SK-N-SH (cell line): ENCODE measurements at regions not wholly inside any gene's neighbourhood (a gene's known extent, or its start where the extent isn't known, plus 50 kb on each side); places are given as distances from the start of the nearest gene placed in this dataset.

ENCODE experiments used
- CTCF ChIA-PET: fragments of 300-600, 350-600 bp; formaldehyde crosslinking; extraction: SDS; loops from one replicate; lab custom pipeline; 2021; lab: Yijun Ruan, JAX
- POLR2A ChIA-PET: fragments of 350-600 bp; sonication (Branson Sonifier 250); formaldehyde crosslinking; extraction: SDS; loops from one replicate; lab custom pipeline; 2020; ENCODE audit warnings: antibody characterized with exemption, inconsistent platforms; lab: Yijun Ruan, JAX
- DNase-seq: peaks from one replicate; pipeline ENCODE4 v3.0.0; 2012
- H2AFZ ChIP-seq: fragments of 200-600 bp; sonication (generic); 2 replicates; pipeline ENCODE4 v1.8.1; 2016; ENCODE audit warnings: antibody characterized with exemption, mild to moderate bottlenecking, low read depth
- H3F3A ChIP-seq: fragments of 200-600 bp; sonication (generic); replicated peaks from 2 replicates; pipeline ENCODE3; 2016; ENCODE audit warnings: antibody characterized with exemption, mild to moderate bottlenecking; ENCODE audit not compliant: insufficient read depth
- H3K27ac ChIP-seq, 2 experiments: fragments of 200-500 bp in 1 of 2; fragments of 200-600 bp in 1 of 2; sonication (Bioruptor generic) in 1 of 2; sonication (generic), shearing (Covaris generic) in 1 of 2; 2 replicates each; pipeline versions ENCODE4 v1.5.1 to v1.6.1; 2014 to 2016; ENCODE audit warnings: low read depth in 2 of 2, inconsistent platforms in 1 of 2, low read length in 1 of 2, mild to moderate bottlenecking in 1 of 2, mixed read lengths in 1 of 2
- H3K27me3 ChIP-seq: fragments of 200-600 bp; sonication (generic), shearing (Covaris generic); 2 replicates; pipeline ENCODE4 v1.6.1; 2016; ENCODE audit warnings: mixed run types; ENCODE audit not compliant: insufficient read depth
- H3K36me3 ChIP-seq, 2 experiments: fragments of 200-500 bp in 1 of 2; fragments of 200-600 bp in 1 of 2; sonication (Bioruptor generic) in 1 of 2; sonication (generic) in 1 of 2; replicated peaks in 1 of 2; 2 replicates each; pipeline versions ENCODE3 to v1.5.1; 2014 to 2016; ENCODE audit warnings: low read length in 1 of 2, mild to moderate bottlenecking in 1 of 2; ENCODE audit not compliant: insufficient read depth in 2 of 2, control insufficient read depth in 1 of 2
- H3K4me1 ChIP-seq, 2 experiments: fragments of 200-500 bp in 1 of 2; fragments of 200-600 bp in 1 of 2; sonication (Bioruptor generic) in 1 of 2; sonication (generic), shearing (Covaris generic) in 1 of 2; 2 replicates each; pipeline versions ENCODE4 v1.5.1 to v1.6.1; 2014 to 2016; ENCODE audit warnings: low read depth in 1 of 2, low read length in 1 of 2, mixed run types in 1 of 2; ENCODE audit not compliant: insufficient read depth in 2 of 2, control insufficient read depth in 1 of 2
- H3K4me2 ChIP-seq: fragments of 200-600 bp; sonication (generic), shearing (Covaris generic); 2 replicates; pipeline ENCODE4 v1.6.1; 2017; ENCODE audit warnings: mixed run types
- H3K4me3 ChIP-seq, 2 experiments: fragments of 200-500 bp in 1 of 2; fragments of 200-600 bp in 1 of 2; sonication (Bioruptor generic) in 1 of 2; sonication (generic), shearing (Covaris generic) in 1 of 2; 2 replicates each; pipeline versions ENCODE4 v1.5.1 to v1.8.1; 2014 to 2016; ENCODE audit warnings: low read depth in 2 of 2, inconsistent platforms in 1 of 2, low read length in 1 of 2, mild to moderate bottlenecking in 1 of 2, mixed read lengths in 1 of 2, moderate library complexity in 1 of 2
- H3K79me2 ChIP-seq: fragments of 200-600 bp; sonication (generic); 2 replicates; pipeline ENCODE4 v1.8.1; 2017; ENCODE audit warnings: mild to moderate bottlenecking; ENCODE audit not compliant: insufficient read depth
- H3K9ac ChIP-seq: fragments of 200-600 bp; sonication (generic); 2 replicates; pipeline ENCODE4 v1.6.1; 2017; ENCODE audit warnings: mixed run types
- H3K9me2 ChIP-seq: fragments of 200-600 bp; sonication (generic); 2 replicates; pipeline ENCODE4 v1.6.1; 2017; ENCODE audit warnings: mixed run types
- H3K9me3 ChIP-seq: fragments of 200-600 bp; sonication (generic); 2 replicates; pipeline ENCODE4 v1.6.1; 2017; ENCODE audit warnings: mixed run types, mild to moderate bottlenecking, moderate library complexity
- H4K20me1 ChIP-seq: fragments of 200-600 bp; sonication (generic); 2 replicates; pipeline ENCODE4 v1.6.1; 2017; ENCODE audit warnings: mild to moderate bottlenecking, mixed run types; ENCODE audit not compliant: insufficient read depth
- CTCF ChIP-seq: fragments of 200-600 bp; sonication (generic); IDR thresholded peaks from 2 replicates; pipeline ENCODE4 v1.6.1; 2017; ENCODE audit warnings: antibody characterized with exemption, mild to moderate bottlenecking, moderate library complexity
- GATA2 ChIP-seq: sonication (generic); formaldehyde crosslinking; IDR thresholded peaks from 2 replicates; pipeline ENCODE4 v1.5.0; 2020; ENCODE audit warnings: mild to moderate bottlenecking, missing genetic modification reagents
- JUND ChIP-seq: IDR thresholded peaks from 2 replicates; pipeline ENCODE4 v1.4.0; 2012
- MAX ChIP-seq: IDR thresholded peaks from 2 replicates; pipeline ENCODE4 v1.4.0; 2012; ENCODE audit warnings: low read depth
- MEF2A ChIP-seq: IDR thresholded peaks from 2 replicates; pipeline ENCODE4 v1.4.0; 2012; ENCODE audit warnings: low read depth, borderline replicate concordance
- PBX3 ChIP-seq: IDR thresholded peaks from 2 replicates; pipeline ENCODE4; 2012
- POLR2AphosphoS5 ChIP-seq: IDR thresholded peaks from 2 replicates; pipeline ENCODE4 v1.6.1; 2012; ENCODE audit warnings: low read depth, low read length
- RAD21 ChIP-seq: IDR thresholded peaks from 2 replicates; pipeline ENCODE4 v1.6.1; 2012; ENCODE audit warnings: mild to moderate bottlenecking, low read length
- REST ChIP-seq: IDR thresholded peaks from 2 replicates; pipeline ENCODE4 v1.6.1; 2012; ENCODE audit warnings: mild to moderate bottlenecking, low read depth, low read length, moderate library complexity
- RFX5 ChIP-seq: IDR thresholded peaks from 2 replicates; pipeline ENCODE4 v1.6.1; 2012; ENCODE audit warnings: mild to moderate bottlenecking, improper control_type of control experiment, low read length
- SIN3A ChIP-seq: IDR thresholded peaks from 2 replicates; pipeline ENCODE4 v1.6.1; 2012; ENCODE audit warnings: low read depth, mild to moderate bottlenecking, low read length, moderate library complexity, borderline replicate concordance
- SMC3 ChIP-seq: IDR thresholded peaks from 2 replicates; pipeline ENCODE4 v1.6.1; 2012; ENCODE audit warnings: low read depth, low read length, improper control_type of control experiment
- TAF1 ChIP-seq: IDR thresholded peaks from 2 replicates; pipeline ENCODE4 v1.6.1; 2012; ENCODE audit warnings: low read depth, mild to moderate bottlenecking, low read length, moderate library complexity, borderline replicate concordance
- TEAD4 ChIP-seq: IDR thresholded peaks from 2 replicates; pipeline ENCODE4 v1.4.0; 2012; ENCODE audit warnings: mild to moderate bottlenecking, borderline replicate concordance; ENCODE audit not compliant: insufficient read depth
- USF1 ChIP-seq: IDR thresholded peaks from 2 replicates; pipeline ENCODE4 v1.4.0; 2012; ENCODE audit warnings: low read depth, borderline replicate concordance
- USF2 ChIP-seq: fragments of 150-350 bp; IDR thresholded peaks from 2 replicates; pipeline ENCODE4 v1.6.1; 2017; ENCODE audit warnings: antibody characterized with exemption, low read length, low read depth, borderline replicate concordance
- YY1 ChIP-seq: IDR thresholded peaks from 2 replicates; pipeline ENCODE4 v1.4.0; 2012; ENCODE audit warnings: low read depth, mild to moderate bottlenecking
- WGBS: methylation state at CpG from one replicate; pipeline ENCODE4 v1.1.6; 2017; ENCODE audit warnings: low lambda C conversion rate; 5-methylcytosine and 5-hydroxymethylcytosine counted together

GRCh38 chr5:158514986-158515359 is 584.7 kb downstream of the EBF1 start:
- H3K9me3 ChIP-seq, result no peaks in the 10 kb centered on the region
- CTCF ChIA-PET, result no interaction called here
- no peak overlapping the region for H3K4me2 ChIP-seq
- H3F3A ChIP-seq, result no peaks in the 10 kb centered on the region
- H3K27me3 ChIP-seq, result no peaks in the 10 kb centered on the region
- POLR2A ChIA-PET, result no interaction called here
- no peak for DNase-seq
- no peak overlapping the region for H3K9ac ChIP-seq
- WGBS, result 36% methylated on average over 3 of the region's 3 CpGs
- no peaks in the 10 kb centered on the region for H3K4me1 ChIP-seq
- H3K27ac ChIP-seq, result no peak overlapping the region
- no peaks in the 10 kb centered on the region for H4K20me1 ChIP-seq
- H3K36me3 ChIP-seq, result no peaks in the 10 kb centered on the region
- no peaks in the 10 kb centered on the region for H3K9me2 ChIP-seq
- H2AFZ ChIP-seq, result no peak overlapping the region
- TF ChIP-seq PBX3, result no peak
- TF ChIP-seq MAX, result no peak
- TF ChIP-seq YY1, result no peak
- TF ChIP-seq JUND, result no peak
- TF ChIP-seq RFX5, result no peak
- TF ChIP-seq POLR2AphosphoS5, result no peak
- no peak for TF ChIP-seq USF1
- no peak for TF ChIP-seq CTCF
- TF ChIP-seq SIN3A, result no peak
- no peak for TF ChIP-seq TEAD4
- no peak for TF ChIP-seq SMC3
- TF ChIP-seq GATA2, result no peak
- no peak for TF ChIP-seq REST
- TF ChIP-seq USF2, result no peak
- no peak for TF ChIP-seq MEF2A
- no peak for TF ChIP-seq RAD21
- TF ChIP-seq TAF1, result no peak
- no peak overlapping the region for H3K4me3 ChIP-seq
- H3K79me2 ChIP-seq, result no peaks in the 10 kb centered on the region
